ENCODE measurements at regions not wholly inside any gene's neighbourhood (a gene's known extent, or its start where the extent isn't known, plus 50 kb on each side); places are given as distances from the start of the nearest gene placed in this dataset.

GRCh38 chr19:30096596-30097370 lies 154.7 kb downstream of the URI1 start:
- intact Hi-C loops (cut with DNase I; ENCODE audit: low total_unique reads): no loop called here
- TF ChIP-seq POLR2A (IDR thresholded peaks at IDR 0.05) (no peak), CTCF (IDR thresholded peaks at IDR 0.05 in 8 of 11, conservative IDR thresholded peaks at IDR 0.05 in 3 of 11) (no peak), POLR2AphosphoS5 (IDR thresholded peaks at IDR 0.05) (no peak)
- no peaks in the 10 kb centered on the region for H3K36me3 ChIP-seq
- peak; percentile 60 for DNase-seq
- no peak overlapping the region for H3K4me3 ChIP-seq
- no peaks in the 10 kb centered on the region for H3K9me3 ChIP-seq
- no peak overlapping the region for H3K27ac ChIP-seq
- H3K27me3 ChIP-seq (replicated peaks in 1 of 7): no peaks in the 10 kb centered on the region
- 85 to 92% (median 89%) methylated on average over 16 to 19 of the region's 19 CpGs for WGBS, 5 donors
- no peaks in the 10 kb centered on the region for H3K4me1 ChIP-seq

DNA sequence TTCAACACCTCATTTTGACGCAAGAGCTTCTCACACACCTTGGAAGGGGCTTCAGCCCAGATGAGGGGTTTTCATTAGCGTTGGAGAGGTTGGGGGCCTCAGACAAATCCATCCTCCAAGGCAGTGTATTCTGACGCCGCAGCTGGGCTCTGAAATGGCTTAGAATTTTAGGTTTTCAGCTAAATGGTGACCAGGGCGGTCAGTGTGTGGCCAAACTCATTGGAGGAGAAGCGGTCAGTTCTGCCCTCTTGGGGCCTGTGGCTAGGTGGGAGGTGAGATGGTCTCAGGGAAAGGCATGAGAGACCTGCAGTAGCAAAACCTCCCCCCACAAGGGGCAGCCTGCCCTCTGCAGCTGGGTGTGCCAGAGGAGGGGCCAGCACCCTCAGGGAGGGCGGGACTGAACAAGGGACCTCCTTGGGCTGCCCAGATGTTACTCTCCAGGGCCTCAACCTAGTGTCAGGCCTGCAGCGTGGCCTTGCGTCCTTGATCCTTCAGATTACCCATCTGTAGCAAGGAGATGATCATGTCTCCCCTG lies 155.8 kb downstream of the URI1 start:
- TF ChIP-seq CTCF (IDR thresholded peaks at IDR 0.05 in 8 of 11, conservative IDR thresholded peaks at IDR 0.05 in 3 of 11) (no peak), POLR2AphosphoS5 (IDR thresholded peaks at IDR 0.05) (no peak), POLR2A (IDR thresholded peaks at IDR 0.05) (no peak)
- WGBS, 5 donors: 80 to 96% (median 90%) methylated on average over 8 to 9 of the region's 9 CpGs

GRCh38 chr19:30102239-30102638 lies 160.2 kb downstream of the URI1 start:
- Histone ChIP-seq H3K4me1 (no peaks in the 10 kb centered on the region), H3K4me3 (no peak overlapping the region), H3K36me3 (no peaks in the 10 kb centered on the region), H3K9me3 (no peaks in the 10 kb centered on the region), H3K27me3 (replicated peaks in 1 of 7) (peaks cover 0 to 10% (median 0%) of the 10 kb centered on the region in 7 donors), H3K27ac (no peak overlapping the region)
- TF ChIP-seq POLR2AphosphoS5 (IDR thresholded peaks at IDR 0.05) (no peak), CTCF (IDR thresholded peaks at IDR 0.05 in 8 of 11, conservative IDR thresholded peaks at IDR 0.05 in 3 of 11) (no peak), POLR2A (IDR thresholded peaks at IDR 0.05) (no peak)
- peak; percentile 15 for DNase-seq
- intact Hi-C loops (cut with DNase I; ENCODE audit: low total_unique reads): no loop called here
- 84 to 95% (median 94%) methylated on average over 6 of the region's 6 CpGs for WGBS, 5 donors

More for the DNA sequence above, 155.8 kb downstream of the URI1 start:
- no peaks in the 10 kb centered on the region for H3K4me1 ChIP-seq
- intact Hi-C loops (cut with DNase I; ENCODE audit: low total_unique reads): no loop called here
- DNase-seq: peak; percentile 51
- H3K4me3 ChIP-seq: no peak overlapping the region
- no peaks in the 10 kb centered on the region for H3K27me3 ChIP-seq (replicated peaks in 1 of 7)
- H3K27ac ChIP-seq: no peak overlapping the region
- H3K36me3 ChIP-seq: no peaks in the 10 kb centered on the region
- H3K9me3 ChIP-seq: no peaks in the 10 kb centered on the region

GRCh38 chr19:30102666-30103065 lies 160.6 kb downstream of the URI1 start:
- Histone ChIP-seq H3K4me1 (no peaks in the 10 kb centered on the region), H3K27ac (no peak overlapping the region), H3K27me3 (replicated peaks in 1 of 7) (peaks cover 0 to 12% (median 0%) of the 10 kb centered on the region in 7 donors), H3K9me3 (no peaks in the 10 kb centered on the region), H3K4me3 (no peak overlapping the region), H3K36me3 (no peaks in the 10 kb centered on the region)
- DNase-seq: no peak
- TF ChIP-seq POLR2A (IDR thresholded peaks at IDR 0.05): no peak
- TF ChIP-seq POLR2AphosphoS5 (IDR thresholded peaks at IDR 0.05): no peak
- TF ChIP-seq CTCF (IDR thresholded peaks at IDR 0.05 in 8 of 11, conservative IDR thresholded peaks at IDR 0.05 in 3 of 11): no peak
- intact Hi-C loops (cut with DNase I; ENCODE audit: low total_unique reads): no loop called here
- 87 to 97% (median 92%) methylated on average over 7 of the region's 7 CpGs for WGBS, 5 donors
